ENCODE measurements at regions not wholly inside any gene's neighbourhood (a gene's known extent, or its start where the extent isn't known, plus 50 kb on each side); places are given as distances from the start of the nearest gene placed in this dataset.

GRCh38 chr12:83471341-83471740 is 784.6 kb downstream of the TMTC2 start (continued):
- TF ChIP-seq SIN3A (conservative IDR thresholded peaks at IDR 0.05 in 1 of 2, IDR thresholded peaks at IDR 0.05 in 1 of 2; ENCODE audit: low read depth in 1 of 2, low read length in 2 of 2): no peak

All from H1 (cell line).